ENCODE measurements at regions not wholly inside any gene's neighbourhood (a gene's known extent, or its start where the extent isn't known, plus 50 kb on each side); places are given as distances from the start of the nearest gene placed in this dataset.
A peak's percentile ranks its signal among the peaks of the same experiment; 100 is the strongest.

GRCh38 chr11:45082744-45083543, 63.5 kb upstream of the PRDM11 start:
- no peak for DNase-seq (ENCODE audit: low read depth)
- TF ChIP-seq CTCF (IDR thresholded peaks at IDR 0.05; ENCODE audit: low read depth, low read length, missing control alignments) = no peak
- no peak overlapping the region for H3K4me3 ChIP-seq (ENCODE audit: low read depth, low read length)

GRCh38 chr11:45083544-45084087, 62.8 kb upstream of the PRDM11 start:
- H3K4me3 ChIP-seq (ENCODE audit: low read depth, low read length) = no peak overlapping the region
- TF ChIP-seq CTCF (IDR thresholded peaks at IDR 0.05; ENCODE audit: low read depth, low read length, missing control alignments) = peak; percentile 47
- DNase-seq (ENCODE audit: low read depth) = no peak

GRCh38 chr11:45085646-45086501, 60.6 kb upstream of the PRDM11 start:
- no peak for TF ChIP-seq CTCF (IDR thresholded peaks at IDR 0.05; ENCODE audit: low read depth, low read length, missing control alignments)
- no peak for DNase-seq (ENCODE audit: low read depth)

GRCh38 chr11:45086526-45086925, 59.9 kb upstream of the PRDM11 start:
- no peak for TF ChIP-seq CTCF (IDR thresholded peaks at IDR 0.05; ENCODE audit: low read depth, low read length, missing control alignments)
- DNase-seq (ENCODE audit: low read depth) = no peak
- H3K4me3 ChIP-seq (ENCODE audit: low read depth, low read length) = no peak overlapping the region

More at GRCh38 chr11:45085646-45086501, 60.6 kb upstream of the PRDM11 start:
- H3K4me3 ChIP-seq (ENCODE audit: low read depth, low read length) = no peak overlapping the region

- H3K4me3 ChIP-seq (ENCODE audit: low read depth, low read length) = no peak overlapping the region
- DNase-seq (ENCODE audit: low read depth) = no peak
- TF ChIP-seq CTCF (IDR thresholded peaks at IDR 0.05; ENCODE audit: low read depth, low read length, missing control alignments) = no peak
Measured at GRCh38 chr11:45087086-45087899, 59.1 kb upstream of the PRDM11 start.

- DNase-seq (ENCODE audit: low read depth) = no peak
- no peak overlapping the region for H3K4me3 ChIP-seq (ENCODE audit: low read depth, low read length)
- TF ChIP-seq CTCF (IDR thresholded peaks at IDR 0.05; ENCODE audit: low read depth, low read length, missing control alignments) = no peak
Measured at GRCh38 chr11:45087900-45088160, 58.6 kb upstream of the PRDM11 start.
